ENCODE measurements at regions not wholly inside any gene's neighbourhood (a gene's known extent, or its start where the extent isn't known, plus 50 kb on each side); places are given as distances from the start of the nearest gene placed in this dataset.

GRCh38 chr6:149127212-149127611 is 190.3 kb upstream of the TAB2 start:
- peak; percentile 84 for DNase-seq (ENCODE audit: low read depth)

GRCh38 chr6:149128489-149129145 is 188.9 kb upstream of the TAB2 start:
- TF ChIP-seq CTCF (IDR thresholded peaks at IDR 0.05; ENCODE audit: insufficient read depth, low read length) = no peak

More at GRCh38 chr6:149127212-149127611, 190.3 kb upstream of the TAB2 start:
- no peak overlapping the region for H3K4me3 ChIP-seq (ENCODE audit: low read depth, low read length)
- no peak for TF ChIP-seq CTCF (IDR thresholded peaks at IDR 0.05; ENCODE audit: insufficient read depth, low read length)

GRCh38 chr6:149129371-149130077 is 188.0 kb upstream of the TAB2 start:
- TF ChIP-seq CTCF (IDR thresholded peaks at IDR 0.05; ENCODE audit: insufficient read depth, low read length) = no peak
- peak; percentile 67 for DNase-seq (ENCODE audit: low read depth)
- H3K4me3 ChIP-seq (ENCODE audit: low read depth, low read length) = no peak overlapping the region

More at GRCh38 chr6:149128489-149129145, 188.9 kb upstream of the TAB2 start:
- no peak for DNase-seq (ENCODE audit: low read depth)
- no peak overlapping the region for H3K4me3 ChIP-seq (ENCODE audit: low read depth, low read length)

GRCh38 chr6:149130090-149130489 is 187.4 kb upstream of the TAB2 start:
- no peak for TF ChIP-seq CTCF (IDR thresholded peaks at IDR 0.05; ENCODE audit: insufficient read depth, low read length)
- DNase-seq (ENCODE audit: low read depth) = peak; percentile 34
- H3K4me3 ChIP-seq (ENCODE audit: low read depth, low read length) = no peak overlapping the region

GRCh38 chr6:149130508-149130907 is 187.0 kb upstream of the TAB2 start:
- no peak for TF ChIP-seq CTCF (IDR thresholded peaks at IDR 0.05; ENCODE audit: insufficient read depth, low read length)

GRCh38 chr6:149131891-149132290 is 185.6 kb upstream of the TAB2 start:
- H3K4me3 ChIP-seq (ENCODE audit: low read depth, low read length) = no peak overlapping the region
- DNase-seq (ENCODE audit: low read depth) = no peak
- no peak for TF ChIP-seq CTCF (IDR thresholded peaks at IDR 0.05; ENCODE audit: insufficient read depth, low read length)

More at GRCh38 chr6:149130508-149130907, 187.0 kb upstream of the TAB2 start:
- H3K4me3 ChIP-seq (ENCODE audit: low read depth, low read length) = no peak overlapping the region
- no peak for DNase-seq (ENCODE audit: low read depth)
